ENCODE measurements at regions not wholly inside any gene's neighbourhood (a gene's known extent, or its start where the extent isn't known, plus 50 kb on each side); places are given as distances from the start of the nearest gene placed in this dataset.

- Mint-ChIP-seq H3K36me3 (ENCODE audit: insufficient read depth) (no peaks in the 10 kb centered on the region), H3K27me3 (no peaks in the 10 kb centered on the region), H3K27ac (peak overlapping the region in 1 of 2 donors; percentile 6), H3K9me3 (no peaks in the 10 kb centered on the region), H3K4me3 (no peak overlapping the region), H3K4me1 (ENCODE audit: low read depth in 2 of 2) (peaks cover 48 to 49% of the 10 kb centered on the region in 2 donors)
- no peak for ATAC-seq (replicated peaks)
- no peak for DNase-seq
Measured at GRCh38 chr1:114328361-114328904, 174.8 kb upstream of the SYT6 start.

DNA sequence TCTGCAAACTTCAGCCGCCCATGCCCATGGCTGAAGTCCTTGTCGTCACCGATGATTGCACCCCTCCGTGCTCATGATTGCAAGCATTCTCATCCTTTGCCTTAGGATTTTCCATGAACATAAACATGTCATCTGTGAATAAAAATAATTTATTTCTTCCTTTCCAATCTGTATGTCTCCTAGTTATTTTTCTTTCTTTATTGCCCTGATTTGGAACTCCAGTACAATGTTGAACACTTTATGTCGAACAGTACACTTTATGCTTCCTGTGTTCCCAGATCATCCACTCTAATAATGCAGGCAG is 170.9 kb upstream of the SYT6 start:
- Mint-ChIP-seq H3K27me3 (no peaks in the 10 kb centered on the region), H3K36me3 (ENCODE audit: insufficient read depth) (no peaks in the 10 kb centered on the region), H3K9me3 (no peaks in the 10 kb centered on the region), H3K4me1 (ENCODE audit: low read depth in 2 of 2) (peaks cover 21 to 29% of the 10 kb centered on the region in 2 donors), H3K4me3 (no peak overlapping the region), H3K27ac (no peak overlapping the region)
- ATAC-seq (replicated peaks) (no peak), DNase-seq (no peak)

DNA sequence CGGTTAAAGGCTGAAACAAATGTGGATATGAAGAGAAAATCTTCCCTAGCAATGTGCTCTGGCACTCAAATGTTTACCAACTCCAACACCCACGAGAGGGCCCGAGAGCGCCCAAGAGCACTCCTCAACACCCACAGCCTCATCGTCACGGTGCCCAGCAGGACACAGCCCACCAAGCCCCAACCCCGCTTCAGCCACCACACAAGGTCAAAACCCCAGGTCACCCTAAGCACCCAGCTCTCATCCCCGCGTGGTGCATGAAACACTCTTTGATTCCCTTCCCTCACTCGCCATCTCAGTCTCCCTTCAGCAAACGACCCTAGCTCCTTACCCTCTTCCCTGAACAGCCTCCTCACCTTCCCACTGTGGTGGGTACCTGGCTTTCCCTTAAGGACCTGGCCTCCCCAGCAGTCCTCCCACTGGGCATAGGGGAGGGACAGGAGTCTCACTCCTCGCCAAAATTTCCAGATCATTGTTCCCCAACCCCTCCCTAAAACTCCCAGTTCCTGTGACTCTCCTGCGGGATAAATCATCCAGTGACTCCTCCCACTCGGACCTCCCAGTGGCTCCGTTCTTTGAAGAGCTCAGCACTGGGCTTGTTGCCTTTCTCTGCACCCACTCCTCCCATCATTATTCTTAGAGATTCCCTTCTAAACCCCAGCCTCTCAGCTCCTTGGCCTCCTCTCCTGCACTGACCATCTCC is 170.4 kb upstream of the SYT6 start:
- no peaks in the 10 kb centered on the region for H3K9me3 Mint-ChIP-seq
- H3K27me3 Mint-ChIP-seq: no peaks in the 10 kb centered on the region
- H3K4me1 Mint-ChIP-seq (ENCODE audit: low read depth in 2 of 2): peaks cover 21 to 24% of the 10 kb centered on the region in 2 donors
- DNase-seq: no peak
- H3K4me3 Mint-ChIP-seq: no peak overlapping the region
- H3K36me3 Mint-ChIP-seq (ENCODE audit: insufficient read depth): no peaks in the 10 kb centered on the region
- ATAC-seq (replicated peaks): no peak
- H3K27ac Mint-ChIP-seq: peak overlapping the region in 1 of 2 donors; percentile 9

DNA sequence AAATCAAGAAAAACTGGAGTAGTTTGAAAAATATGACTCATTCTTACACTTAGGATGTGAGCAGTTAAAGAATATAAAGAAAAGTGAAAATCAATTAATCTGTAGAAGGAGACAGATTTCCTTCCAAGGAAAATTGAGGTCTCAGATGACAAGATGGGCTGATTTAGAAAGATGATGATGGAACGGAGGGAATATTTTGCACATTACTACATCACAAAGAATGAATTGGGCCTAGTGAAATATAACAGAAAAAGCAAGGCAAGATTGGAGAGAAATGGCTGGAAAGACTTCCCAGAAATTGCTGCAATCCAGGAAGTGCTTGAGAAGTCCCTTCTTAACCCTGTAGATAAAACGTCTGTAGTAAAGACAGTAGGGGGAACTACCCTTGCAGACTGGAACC is 169.1 kb upstream of the SYT6 start:
- no peaks in the 10 kb centered on the region for H3K27me3 Mint-ChIP-seq
- peaks cover 14 to 16% of the 10 kb centered on the region in 2 donors for H3K4me1 Mint-ChIP-seq (ENCODE audit: low read depth in 2 of 2)
- H3K36me3 Mint-ChIP-seq (ENCODE audit: insufficient read depth): no peaks in the 10 kb centered on the region
- no peaks in the 10 kb centered on the region for H3K9me3 Mint-ChIP-seq
- no peak for ATAC-seq (replicated peaks)
- no peak for DNase-seq
- no peak overlapping the region for H3K27ac Mint-ChIP-seq
- H3K4me3 Mint-ChIP-seq: no peak overlapping the region

DNA sequence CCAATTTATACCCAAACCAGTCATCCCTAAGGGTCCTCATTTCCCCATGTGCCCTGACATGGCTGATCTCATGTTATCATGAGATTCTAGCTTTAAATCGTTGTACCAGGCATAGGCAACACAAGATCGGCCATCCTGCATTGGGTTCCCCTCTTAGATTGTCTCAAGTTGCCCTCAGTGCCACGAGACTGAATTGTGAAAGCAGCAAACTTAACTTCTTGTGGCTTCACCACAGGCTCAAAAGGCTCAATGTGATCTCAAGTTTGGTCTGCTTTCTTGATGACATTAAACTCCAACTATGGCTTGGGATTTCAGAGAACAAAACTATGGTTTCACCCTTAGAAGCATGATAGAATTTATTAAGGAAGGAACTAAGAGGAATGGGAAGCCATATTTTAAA is 168.5 kb upstream of the SYT6 start:
- H3K27ac Mint-ChIP-seq: no peak overlapping the region
- peaks cover 15 to 16% of the 10 kb centered on the region in 2 donors for H3K4me1 Mint-ChIP-seq (ENCODE audit: low read depth in 2 of 2)
- no peaks in the 10 kb centered on the region for H3K36me3 Mint-ChIP-seq (ENCODE audit: insufficient read depth)
- H3K4me3 Mint-ChIP-seq: no peak overlapping the region
- no peaks in the 10 kb centered on the region for H3K27me3 Mint-ChIP-seq
- DNase-seq: no peak
- no peaks in the 10 kb centered on the region for H3K9me3 Mint-ChIP-seq
- ATAC-seq (replicated peaks): no peak

GRCh38 chr1:114320586-114320985 is 166.9 kb upstream of the SYT6 start:
- Mint-ChIP-seq H3K4me3 (no peak overlapping the region), H3K36me3 (ENCODE audit: insufficient read depth) (no peaks in the 10 kb centered on the region), H3K27me3 (no peaks in the 10 kb centered on the region), H3K4me1 (ENCODE audit: low read depth in 2 of 2) (peaks cover 16 to 21% of the 10 kb centered on the region in 2 donors), H3K27ac (no peak overlapping the region), H3K9me3 (no peaks in the 10 kb centered on the region)
- DNase-seq (no peak), ATAC-seq (replicated peaks) (no peak)

- DNase-seq: no peak
- Mint-ChIP-seq H3K27ac (no peak overlapping the region), H3K9me3 (no peaks in the 10 kb centered on the region), H3K27me3 (no peaks in the 10 kb centered on the region), H3K36me3 (ENCODE audit: insufficient read depth) (no peaks in the 10 kb centered on the region), H3K4me1 (ENCODE audit: low read depth in 2 of 2) (peaks cover 13 to 24% of the 10 kb centered on the region in 2 donors), H3K4me3 (no peak overlapping the region)
- ATAC-seq (replicated peaks): no peak
Measured at GRCh38 chr1:114319418-114319817, 165.7 kb upstream of the SYT6 start.

- Mint-ChIP-seq H3K27ac (no peak overlapping the region), H3K4me3 (no peak overlapping the region), H3K27me3 (no peaks in the 10 kb centered on the region), H3K9me3 (no peaks in the 10 kb centered on the region), H3K36me3 (ENCODE audit: insufficient read depth) (no peaks in the 10 kb centered on the region), H3K4me1 (ENCODE audit: low read depth in 2 of 2) (peaks cover 11 to 27% of the 10 kb centered on the region in 2 donors)
- DNase-seq (no peak), ATAC-seq (replicated peaks) (no peak)
Measured at GRCh38 chr1:114318961-114319360, 165.3 kb upstream of the SYT6 start.

DNA sequence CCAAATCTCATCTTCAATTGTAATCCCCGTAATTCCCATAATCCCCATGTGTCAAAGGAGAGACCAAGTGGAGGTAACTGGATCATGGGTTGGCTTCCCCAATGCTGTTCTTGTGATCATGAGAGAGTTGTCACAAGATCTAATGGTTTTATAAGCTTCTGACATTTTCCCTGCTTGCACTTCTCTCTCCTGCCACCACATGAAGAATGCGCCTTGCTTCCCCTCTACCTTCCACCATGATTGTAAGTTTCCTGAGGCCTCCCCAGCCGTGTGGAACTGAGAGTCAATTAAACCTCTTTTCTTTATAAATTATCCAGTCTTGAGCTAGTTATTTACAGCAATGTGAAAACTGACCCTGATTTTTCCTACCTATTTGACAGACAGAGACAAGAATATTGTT is 162.5 kb upstream of the SYT6 start:
- Mint-ChIP-seq H3K4me3 (no peak overlapping the region), H3K36me3 (ENCODE audit: insufficient read depth) (no peaks in the 10 kb centered on the region), H3K9me3 (no peaks in the 10 kb centered on the region), H3K27ac (no peak overlapping the region), H3K27me3 (no peaks in the 10 kb centered on the region), H3K4me1 (ENCODE audit: low read depth in 2 of 2) (peaks cover 6 to 22% of the 10 kb centered on the region in 2 donors)
- DNase-seq (no peak), ATAC-seq (replicated peaks) (no peak)

GRCh38 chr1:114315631-114316030 is 162.0 kb upstream of the SYT6 start:
- no peaks in the 10 kb centered on the region for H3K36me3 Mint-ChIP-seq (ENCODE audit: insufficient read depth)
- no peak overlapping the region for H3K4me3 Mint-ChIP-seq
- DNase-seq (no peak), ATAC-seq (replicated peaks) (no peak)
- H3K4me1 Mint-ChIP-seq (ENCODE audit: low read depth in 2 of 2): peaks cover 3 to 22% of the 10 kb centered on the region in 2 donors
- no peaks in the 10 kb centered on the region for H3K27me3 Mint-ChIP-seq
- H3K9me3 Mint-ChIP-seq: no peaks in the 10 kb centered on the region
- no peak overlapping the region for H3K27ac Mint-ChIP-seq

DNA sequence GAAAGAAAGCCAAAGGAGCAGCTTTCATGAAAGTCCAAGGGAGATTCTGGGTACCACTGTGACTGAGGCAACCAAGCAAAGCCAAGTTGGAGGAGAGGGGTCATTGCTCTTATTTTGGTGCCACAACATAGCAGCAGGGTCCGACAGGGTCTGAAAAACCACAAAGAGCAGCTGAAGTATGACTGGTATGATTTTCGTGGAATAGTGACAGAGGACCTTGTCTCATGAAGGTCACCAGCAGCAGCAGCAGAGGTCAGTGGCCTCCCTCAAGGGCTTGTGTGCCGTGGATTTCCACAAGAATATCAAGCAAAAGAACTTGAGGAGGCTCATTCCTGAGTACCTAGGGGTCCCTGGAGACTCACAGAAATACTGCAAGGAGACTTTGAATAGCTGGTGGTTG is 160.9 kb upstream of the SYT6 start:
- Mint-ChIP-seq H3K4me3 (no peak overlapping the region), H3K9me3 (no peaks in the 10 kb centered on the region), H3K36me3 (ENCODE audit: insufficient read depth) (no peaks in the 10 kb centered on the region), H3K4me1 (ENCODE audit: low read depth in 2 of 2) (peaks cover 3 to 19% of the 10 kb centered on the region in 2 donors), H3K27me3 (no peaks in the 10 kb centered on the region), H3K27ac (no peak overlapping the region)
- ATAC-seq (replicated peaks) (no peak), DNase-seq (no peak)

DNA sequence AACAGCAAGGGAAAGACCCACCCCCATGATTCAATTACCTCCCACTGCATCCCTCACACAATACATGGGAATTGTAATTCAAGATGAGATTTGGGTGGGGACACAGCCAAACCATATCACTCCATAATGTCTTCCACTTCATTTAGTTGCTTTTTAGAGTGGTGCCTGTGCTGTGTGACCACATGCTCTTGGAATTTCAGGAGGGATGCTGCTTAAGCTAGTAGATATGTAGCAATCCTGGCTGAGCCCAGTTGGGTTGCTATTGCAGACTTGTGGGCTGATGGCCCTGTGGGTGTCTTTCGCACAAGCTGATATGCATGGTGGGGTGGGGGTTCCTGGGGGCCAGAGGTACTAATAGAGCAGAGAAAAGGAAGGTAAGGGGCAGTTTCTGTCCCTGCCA is 160.4 kb upstream of the SYT6 start:
- no peaks in the 10 kb centered on the region for H3K36me3 Mint-ChIP-seq (ENCODE audit: insufficient read depth)
- H3K9me3 Mint-ChIP-seq: no peaks in the 10 kb centered on the region
- peaks cover 3 to 14% of the 10 kb centered on the region in 2 donors for H3K4me1 Mint-ChIP-seq (ENCODE audit: low read depth in 2 of 2)
- H3K27me3 Mint-ChIP-seq: no peaks in the 10 kb centered on the region
- ATAC-seq (replicated peaks): no peak
- no peak overlapping the region for H3K4me3 Mint-ChIP-seq
- no peak for DNase-seq
- H3K27ac Mint-ChIP-seq: no peak overlapping the region

DNA sequence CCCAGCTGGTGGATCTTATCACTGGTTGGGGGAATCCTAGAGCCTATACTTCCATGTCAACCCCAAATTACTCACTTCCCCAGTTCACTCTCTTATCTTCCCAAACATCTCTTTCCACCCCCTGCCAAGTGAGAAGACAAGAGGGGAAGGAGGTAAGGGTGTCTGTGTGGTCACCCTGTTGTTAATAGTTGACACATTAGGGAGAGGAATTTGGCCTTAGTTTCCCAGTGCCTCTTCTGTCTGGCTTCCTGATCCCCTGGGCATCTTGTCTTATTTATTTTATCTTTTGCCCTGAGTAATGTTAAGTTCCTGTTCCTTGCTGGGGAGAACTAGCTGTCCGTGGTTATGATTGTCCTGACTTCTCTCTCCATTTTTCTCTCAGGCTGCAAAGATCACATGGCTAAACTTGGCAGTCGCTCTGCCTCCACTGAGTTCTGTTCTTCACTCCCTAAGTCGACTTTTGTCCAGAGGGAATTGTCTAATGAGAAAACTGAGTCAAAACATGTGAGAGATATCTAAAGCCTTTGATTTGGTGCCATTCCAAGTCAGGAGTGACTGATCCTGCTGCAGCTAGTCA is 157.1 kb upstream of the SYT6 start:
- H3K4me1 Mint-ChIP-seq (ENCODE audit: low read depth in 2 of 2): peaks cover 2 to 9% of the 10 kb centered on the region in 2 donors
- no peak overlapping the region for H3K27ac Mint-ChIP-seq
- no peak for ATAC-seq (replicated peaks)
- H3K4me3 Mint-ChIP-seq: no peak overlapping the region
- H3K9me3 Mint-ChIP-seq: no peaks in the 10 kb centered on the region
- no peak for DNase-seq
- no peaks in the 10 kb centered on the region for H3K36me3 Mint-ChIP-seq (ENCODE audit: insufficient read depth)
- no peaks in the 10 kb centered on the region for H3K27me3 Mint-ChIP-seq

GRCh38 chr1:114302821-114303220 is 149.2 kb upstream of the SYT6 start:
- Mint-ChIP-seq H3K4me3 (no peak overlapping the region), H3K4me1 (ENCODE audit: low read depth in 2 of 2) (peaks cover 10 to 11% of the 10 kb centered on the region in 2 donors), H3K27ac (no peak overlapping the region), H3K36me3 (ENCODE audit: insufficient read depth) (no peaks in the 10 kb centered on the region), H3K9me3 (no peaks in the 10 kb centered on the region), H3K27me3 (peaks cover 0 to 12% of the 10 kb centered on the region in 2 donors)
- ATAC-seq (replicated peaks) (no peak), DNase-seq (no peak)
